GM18909 (cell line): ENCODE measurements at regions not wholly inside any gene's neighbourhood (a gene's known extent, or its start where the extent isn't known, plus 50 kb on each side); places are given as distances from the start of the nearest gene placed in this dataset.

ENCODE experiments used
- ATAC-seq: cut with Tn5 transposase; IDR thresholded peaks from one replicate; pipeline ENCODE4 v1.9.1; 2021; ENCODE audit warnings: mild to moderate bottlenecking; ENCODE audit not compliant: unreplicated experiment, poor library complexity

DNA sequence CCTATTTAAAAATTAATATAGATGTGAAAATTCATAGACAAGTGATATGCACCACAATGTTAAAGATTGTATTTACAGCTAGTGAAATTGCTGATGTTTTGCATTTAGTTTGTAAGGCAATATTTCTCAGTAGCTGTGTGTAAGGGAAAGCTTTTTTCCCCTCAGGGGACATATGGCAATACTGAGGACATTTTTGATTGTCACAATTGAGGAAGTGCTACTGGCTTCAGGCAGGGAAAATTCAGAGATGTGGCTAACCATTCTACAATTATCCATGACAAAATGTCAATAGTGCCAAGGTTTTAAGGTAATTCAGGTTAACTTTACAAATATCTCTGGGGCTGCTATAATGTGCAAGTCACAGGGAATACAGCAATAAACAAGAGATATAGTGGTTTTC is 66.1 kb upstream of the IL15 start:
- ATAC-seq: no peak

DNA sequence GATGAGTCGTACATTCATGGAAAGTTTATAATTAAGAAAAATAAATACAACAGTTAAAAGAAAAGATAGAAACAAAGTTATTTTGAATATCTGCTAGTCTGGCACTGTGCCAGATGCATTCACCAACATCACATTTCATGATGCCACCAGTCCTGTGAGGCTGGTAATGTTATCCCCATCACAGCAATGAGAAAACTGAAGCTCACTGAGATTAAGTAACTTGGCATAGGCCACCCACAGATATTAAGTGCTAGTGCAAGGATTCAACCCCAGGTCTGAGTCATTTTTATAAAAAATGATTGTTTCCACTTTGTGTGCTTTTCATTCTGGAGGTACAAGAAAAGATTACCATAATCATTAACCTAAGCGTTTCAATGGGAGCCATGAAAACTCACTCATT is 65.0 kb upstream of the IL15 start:
- ATAC-seq: no peak

GRCh38 chr4:141571793-141572192 is 64.6 kb upstream of the IL15 start:
- ATAC-seq: no peak

GRCh38 chr4:141573678-141574077 is 62.7 kb upstream of the IL15 start:
- ATAC-seq: no peak

GRCh38 chr4:141575884-141576283 is 60.5 kb upstream of the IL15 start:
- no peak for ATAC-seq

GRCh38 chr4:141576585-141577110 is 59.7 kb upstream of the IL15 start:
- ATAC-seq: no peak

DNA sequence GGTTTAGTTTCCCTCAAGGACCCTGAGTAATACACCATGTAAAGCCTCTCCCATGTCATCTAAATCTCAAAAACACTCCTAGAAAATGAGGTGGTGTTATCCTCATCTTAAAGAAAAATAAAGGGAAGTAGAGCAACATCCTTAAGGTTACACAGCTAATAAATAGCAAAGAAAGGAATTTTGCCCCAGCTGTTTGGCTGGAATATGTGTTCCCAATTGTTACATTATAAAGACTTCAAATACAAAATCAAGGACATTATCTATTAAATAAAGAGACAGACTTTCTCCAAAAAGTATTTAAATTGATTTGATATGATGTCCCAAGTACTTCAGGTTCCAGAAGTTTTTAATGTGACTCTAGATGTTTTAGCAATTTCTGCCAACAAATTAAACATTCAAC is 57.9 kb upstream of the IL15 start:
- no peak for ATAC-seq

GRCh38 chr4:141580523-141580922 is 55.9 kb upstream of the IL15 start:
- ATAC-seq: no peak
